GM12878 (cell line): ENCODE measurements at regions not wholly inside any gene's neighbourhood (a gene's known extent, or its start where the extent isn't known, plus 50 kb on each side); places are given as distances from the start of the nearest gene placed in this dataset.

Source experiments
- CBFB ChIP-seq: IDR thresholded peaks from 2 replicates; pipeline ENCODE4 v1.6.1; 2016; ENCODE audit warnings: antibody characterized with exemption, low read depth
- TF ChIP-seq, protein P1 (sequence below): fragments of 450-650 bp; IDR thresholded peaks from 2 replicates; pipeline ENCODE4 v1.6.1; 2016; ENCODE audit warnings: mild to moderate bottlenecking, moderate library complexity, borderline replicate concordance
- TF ChIP-seq, protein P2 (sequence below), 3 experiments: IDR thresholded peaks in 2 of 3; conservative IDR thresholded peaks in 1 of 3; 2 replicates each; pipeline ENCODE4 v1.5.1; 2011; ENCODE audit warnings: low read depth in 3 of 3, low read length in 3 of 3, mild to moderate bottlenecking in 3 of 3, control low read depth in 2 of 3, moderate library complexity in 2 of 3, inconsistent platforms in 1 of 3, mixed read lengths in 1 of 3; ENCODE audit not compliant: control insufficient read depth in 2 of 3, insufficient read depth in 1 of 3; ENCODE audit errors: extremely low read depth in 1 of 3

DNA sequence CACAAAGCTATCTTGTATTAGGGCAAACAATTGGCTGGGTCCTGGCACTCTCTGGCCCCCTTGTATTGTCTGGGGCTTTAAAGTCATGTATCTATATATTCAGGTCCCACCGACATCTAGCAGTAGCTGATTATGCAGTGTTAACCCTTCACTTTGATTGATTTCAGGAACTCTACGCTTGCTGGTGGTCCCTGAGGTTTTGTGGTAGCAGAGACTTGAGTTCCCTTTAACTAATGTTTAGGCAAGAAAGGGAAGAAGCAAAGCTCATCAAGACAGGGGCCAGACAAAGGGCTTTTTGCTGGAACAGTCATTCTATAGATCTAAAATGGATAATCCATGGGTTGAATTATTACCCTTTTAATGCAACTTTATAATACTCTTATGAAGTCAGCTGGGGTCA, 95.3 kb upstream of the EPB41L3 start:
- no peak for TF ChIP-seq CBFB
- TF ChIP-seq, protein P1, sequence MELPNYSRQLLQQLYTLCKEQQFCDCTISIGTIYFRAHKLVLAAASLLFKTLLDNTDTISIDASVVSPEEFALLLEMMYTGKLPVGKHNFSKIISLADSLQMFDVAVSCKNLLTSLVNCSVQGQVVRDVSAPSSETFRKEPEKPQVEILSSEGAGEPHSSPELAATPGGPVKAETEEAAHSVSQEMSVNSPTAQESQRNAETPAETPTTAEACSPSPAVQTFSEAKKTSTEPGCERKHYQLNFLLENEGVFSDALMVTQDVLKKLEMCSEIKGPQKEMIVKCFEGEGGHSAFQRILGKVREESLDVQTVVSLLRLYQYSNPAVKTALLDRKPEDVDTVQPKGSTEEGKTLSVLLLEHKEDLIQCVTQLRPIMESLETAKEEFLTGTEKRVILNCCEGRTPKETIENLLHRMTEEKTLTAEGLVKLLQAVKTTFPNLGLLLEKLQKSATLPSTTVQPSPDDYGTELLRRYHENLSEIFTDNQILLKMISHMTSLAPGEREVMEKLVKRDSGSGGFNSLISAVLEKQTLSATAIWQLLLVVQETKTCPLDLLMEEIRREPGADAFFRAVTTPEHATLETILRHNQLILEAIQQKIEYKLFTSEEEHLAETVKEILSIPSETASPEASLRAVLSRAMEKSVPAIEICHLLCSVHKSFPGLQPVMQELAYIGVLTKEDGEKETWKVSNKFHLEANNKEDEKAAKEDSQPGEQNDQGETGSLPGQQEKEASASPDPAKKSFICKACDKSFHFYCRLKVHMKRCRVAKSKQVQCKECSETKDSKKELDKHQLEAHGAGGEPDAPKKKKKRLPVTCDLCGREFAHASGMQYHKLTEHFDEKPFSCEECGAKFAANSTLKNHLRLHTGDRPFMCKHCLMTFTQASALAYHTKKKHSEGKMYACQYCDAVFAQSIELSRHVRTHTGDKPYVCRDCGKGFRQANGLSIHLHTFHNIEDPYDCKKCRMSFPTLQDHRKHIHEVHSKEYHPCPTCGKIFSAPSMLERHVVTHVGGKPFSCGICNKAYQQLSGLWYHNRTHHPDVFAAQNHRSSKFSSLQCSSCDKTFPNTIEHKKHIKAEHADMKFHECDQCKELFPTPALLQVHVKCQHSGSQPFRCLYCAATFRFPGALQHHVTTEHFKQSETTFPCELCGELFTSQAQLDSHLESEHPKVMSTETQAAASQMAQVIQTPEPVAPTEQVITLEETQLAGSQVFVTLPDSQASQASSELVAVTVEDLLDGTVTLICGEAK, result no peak
- TF ChIP-seq, protein P2, sequence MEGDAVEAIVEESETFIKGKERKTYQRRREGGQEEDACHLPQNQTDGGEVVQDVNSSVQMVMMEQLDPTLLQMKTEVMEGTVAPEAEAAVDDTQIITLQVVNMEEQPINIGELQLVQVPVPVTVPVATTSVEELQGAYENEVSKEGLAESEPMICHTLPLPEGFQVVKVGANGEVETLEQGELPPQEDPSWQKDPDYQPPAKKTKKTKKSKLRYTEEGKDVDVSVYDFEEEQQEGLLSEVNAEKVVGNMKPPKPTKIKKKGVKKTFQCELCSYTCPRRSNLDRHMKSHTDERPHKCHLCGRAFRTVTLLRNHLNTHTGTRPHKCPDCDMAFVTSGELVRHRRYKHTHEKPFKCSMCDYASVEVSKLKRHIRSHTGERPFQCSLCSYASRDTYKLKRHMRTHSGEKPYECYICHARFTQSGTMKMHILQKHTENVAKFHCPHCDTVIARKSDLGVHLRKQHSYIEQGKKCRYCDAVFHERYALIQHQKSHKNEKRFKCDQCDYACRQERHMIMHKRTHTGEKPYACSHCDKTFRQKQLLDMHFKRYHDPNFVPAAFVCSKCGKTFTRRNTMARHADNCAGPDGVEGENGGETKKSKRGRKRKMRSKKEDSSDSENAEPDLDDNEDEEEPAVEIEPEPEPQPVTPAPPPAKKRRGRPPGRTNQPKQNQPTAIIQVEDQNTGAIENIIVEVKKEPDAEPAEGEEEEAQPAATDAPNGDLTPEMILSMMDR (IDR thresholded peaks at IDR 0.05 in 2 of 3, conservative IDR thresholded peaks at IDR 0.05 in 1 of 3; ENCODE audit: control insufficient read depth in 2 of 3, extremely low read depth in 1 of 3, insufficient read depth in 1 of 3, low read depth in 3 of 3, low read length in 3 of 3), result no peak
